ENCODE measurements at regions not wholly inside any gene's neighbourhood (a gene's known extent, or its start where the extent isn't known, plus 50 kb on each side); places are given as distances from the start of the nearest gene placed in this dataset.

GRCh38 chr6:82013561-82014530, 233.7 kb downstream of the IBTK start:
- no peak for DNase-seq

DNA sequence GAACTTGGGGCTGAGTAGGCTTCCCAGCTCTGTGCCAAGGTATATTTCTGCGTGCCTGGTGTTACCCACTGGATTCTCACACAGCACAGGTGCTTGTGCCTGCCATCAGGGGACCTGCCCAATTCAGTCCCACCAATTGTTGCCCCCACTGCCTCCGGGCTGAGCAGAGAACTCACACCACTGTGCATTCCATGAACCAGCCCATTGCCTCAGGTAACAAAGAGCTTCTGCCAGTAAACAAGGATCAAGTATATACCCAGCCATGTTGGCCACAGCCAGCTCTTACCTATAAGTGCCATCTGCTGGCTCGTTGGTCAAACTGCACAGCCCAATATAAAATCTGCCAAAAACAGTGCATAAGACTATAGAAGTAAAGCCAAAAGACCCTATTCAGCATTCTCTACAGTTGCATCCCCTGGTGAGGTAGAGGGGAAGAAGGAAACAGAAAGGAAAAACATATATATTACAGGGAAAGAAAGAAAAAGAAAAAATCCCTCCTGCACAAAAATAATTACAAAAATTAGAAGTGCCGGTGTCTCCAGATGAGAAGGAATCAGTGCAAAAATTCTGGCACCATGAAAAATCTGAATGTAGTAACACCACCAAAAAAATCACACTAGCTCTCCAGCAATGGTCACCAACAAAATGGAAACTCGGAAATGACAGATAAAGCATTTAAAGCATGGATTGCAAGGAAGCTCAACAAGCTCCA, 241.4 kb downstream of the IBTK start:
- no peak for DNase-seq

GRCh38 chr6:82000551-82000950, 247.0 kb downstream of the IBTK start:
- no peak for DNase-seq

- DNase-seq = no peak
These were observed 247.3 kb upstream of the TENT5A start for GRCh38 chr6:81999826-82000225.

- DNase-seq = no peak
These were observed 246.8 kb upstream of the TENT5A start for GRCh38 chr6:81999270-81999669.

GRCh38 chr6:81998432-81998831, 246.0 kb upstream of the TENT5A start:
- DNase-seq = no peak

DNA sequence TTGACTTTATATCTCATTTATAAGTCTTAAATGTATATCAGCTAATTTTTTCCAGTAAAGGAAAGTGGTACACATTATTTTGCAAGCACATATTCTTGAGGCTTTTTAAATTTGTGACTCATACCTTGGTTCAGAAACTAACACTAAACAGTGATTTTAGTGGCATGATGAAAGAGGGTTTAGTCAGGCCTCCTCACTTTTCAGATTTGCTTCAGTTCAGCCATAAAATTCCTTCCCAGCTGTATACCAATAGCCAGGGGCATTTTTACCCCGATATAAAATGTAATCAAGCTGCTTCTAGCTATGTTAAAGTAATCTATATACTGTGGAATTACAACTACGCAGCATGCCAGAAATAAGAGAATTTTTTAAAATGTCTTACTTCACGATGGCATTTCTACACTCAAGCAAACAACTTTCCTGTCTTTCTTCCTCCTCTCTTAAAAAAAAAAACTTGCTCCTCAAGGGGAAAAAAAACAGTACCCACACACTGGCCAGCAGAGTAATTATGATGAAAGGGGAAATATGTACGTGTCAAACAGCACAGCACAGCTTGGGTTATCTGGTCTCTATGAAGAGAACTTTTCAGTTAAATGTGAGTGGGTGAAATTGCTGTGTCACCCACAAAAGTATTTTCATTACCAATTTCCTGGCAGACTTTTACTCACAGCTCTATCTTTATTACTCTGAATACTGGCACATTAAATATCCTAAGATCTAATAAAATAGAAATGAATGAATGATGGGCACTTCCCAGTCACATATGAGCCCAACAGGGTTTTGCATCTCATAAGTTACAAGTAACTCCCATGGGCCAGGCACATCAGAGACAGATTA, 244.8 kb upstream of the TENT5A start:
- DNase-seq = no peak

DNA sequence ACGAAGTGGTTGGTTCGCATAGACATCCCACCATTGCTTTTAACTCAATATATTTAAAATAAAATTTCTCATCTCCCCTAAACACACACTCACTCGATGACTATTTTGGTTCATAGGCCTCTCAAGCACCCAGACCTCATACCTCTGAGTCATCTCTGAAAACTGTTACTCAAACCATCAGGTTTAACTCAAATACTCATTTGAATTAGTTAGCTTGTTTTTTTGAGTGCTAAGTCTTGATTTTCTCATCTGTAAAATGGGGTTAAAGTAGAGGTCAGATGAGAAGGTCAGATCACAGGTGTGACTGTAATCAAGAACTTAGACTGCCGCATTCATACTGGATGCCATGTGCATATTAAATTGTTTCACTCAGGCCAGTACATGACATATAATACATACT, 243.9 kb upstream of the TENT5A start:
- no peak for DNase-seq

DNA sequence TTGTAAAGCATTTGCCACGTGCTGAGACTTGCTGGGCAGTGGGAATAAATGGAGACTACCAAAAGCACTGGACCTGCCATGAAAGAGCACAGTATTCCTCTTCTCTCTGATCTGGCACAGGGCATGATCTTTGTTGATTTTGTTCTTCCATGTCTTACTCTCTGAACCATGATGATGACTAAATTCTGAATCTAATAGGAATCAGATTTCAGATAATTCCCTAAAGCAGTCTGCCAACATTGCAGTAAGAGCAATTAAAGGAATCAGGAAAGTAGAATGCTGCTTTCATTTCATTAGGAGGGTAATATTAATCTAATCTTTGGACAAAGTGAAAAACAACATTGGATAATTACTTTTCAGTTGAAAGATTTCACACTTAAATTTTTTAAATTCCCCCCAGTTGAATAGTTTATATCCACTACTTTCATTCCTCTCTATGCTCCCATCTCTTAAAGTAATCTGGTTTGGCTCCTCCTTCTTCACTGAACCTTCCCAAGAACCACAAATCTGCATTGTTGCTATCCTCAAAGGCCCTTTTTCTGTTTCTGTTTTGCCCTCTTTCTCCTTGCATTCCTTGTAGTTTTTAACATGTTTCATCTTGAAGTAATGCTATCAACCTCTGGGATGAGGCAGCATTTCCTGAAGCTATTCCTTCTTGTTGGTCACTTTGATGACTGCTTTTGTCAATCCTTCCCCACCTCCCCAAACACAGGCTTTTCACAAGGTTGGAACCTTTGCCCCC, 243.2 kb upstream of the TENT5A start:
- DNase-seq = no peak

GRCh38 chr6:81988871-81989270, 236.4 kb upstream of the TENT5A start:
- no peak for DNase-seq

- no peak for DNase-seq
These were observed 236.0 kb upstream of the TENT5A start for GRCh38 chr6:81988446-81988845.

DNA sequence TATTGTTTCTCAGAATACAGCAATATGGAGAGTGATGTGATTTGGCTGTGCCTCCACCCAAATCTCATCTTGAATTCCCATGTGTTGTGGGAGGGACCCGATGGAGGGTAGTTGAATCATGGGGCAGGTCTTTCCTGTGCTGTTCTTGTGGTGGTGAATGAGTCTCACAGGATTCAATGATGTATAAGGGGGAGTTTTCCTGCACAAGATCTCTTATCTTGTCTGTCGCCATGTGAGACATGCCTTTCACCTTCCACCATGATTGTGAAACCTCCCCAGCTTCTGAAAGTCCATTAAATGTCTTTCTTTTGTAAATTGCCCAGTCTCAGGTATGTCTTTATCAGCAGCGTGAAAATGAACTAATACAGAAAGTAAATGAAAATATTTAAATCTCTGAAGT, 234.8 kb upstream of the TENT5A start:
- DNase-seq = no peak

GRCh38 chr6:81985191-81985590, 232.7 kb upstream of the TENT5A start:
- DNase-seq = no peak

DNA sequence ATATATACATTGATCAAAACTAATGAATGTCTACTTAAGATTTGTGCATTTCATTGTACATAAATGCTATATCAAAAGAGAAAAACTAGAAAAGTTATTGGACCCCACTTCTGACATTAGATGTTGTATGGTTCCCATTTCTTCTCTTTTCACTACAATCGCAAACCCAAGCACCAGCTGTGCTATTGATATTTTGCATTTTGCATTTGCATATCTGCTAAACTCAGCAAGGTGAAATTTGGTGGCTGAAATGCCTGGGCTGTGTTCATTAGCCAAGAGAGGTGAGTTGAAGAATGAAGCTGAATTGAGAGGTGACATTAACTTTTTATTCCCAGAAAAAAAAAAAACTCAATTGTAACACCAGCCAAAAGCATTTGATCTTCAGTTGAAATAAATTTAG, 232.1 kb upstream of the TENT5A start:
- no peak for DNase-seq

DNA sequence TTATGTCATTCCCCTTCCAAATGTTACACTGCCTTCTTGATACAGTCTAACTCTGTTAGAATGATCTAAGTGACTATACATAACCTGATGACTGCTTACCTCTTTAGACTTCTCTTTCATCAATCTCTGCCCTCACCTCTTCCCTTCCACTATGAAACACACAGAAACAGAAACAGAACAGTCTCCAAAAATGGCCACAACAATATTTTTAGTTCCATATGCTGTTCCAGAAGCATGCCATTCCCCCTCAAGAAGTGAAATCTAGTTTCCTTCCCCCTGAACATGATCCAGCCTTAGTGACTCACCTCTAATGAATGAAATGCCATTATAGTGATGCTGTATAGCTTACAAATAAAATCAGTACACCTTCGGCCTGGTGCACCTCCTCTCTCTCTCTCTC, 229.3 kb upstream of the TENT5A start:
- no peak for DNase-seq

- no peak for DNase-seq
These were observed 227.3 kb upstream of the TENT5A start for GRCh38 chr6:81979767-81980166.

DNA sequence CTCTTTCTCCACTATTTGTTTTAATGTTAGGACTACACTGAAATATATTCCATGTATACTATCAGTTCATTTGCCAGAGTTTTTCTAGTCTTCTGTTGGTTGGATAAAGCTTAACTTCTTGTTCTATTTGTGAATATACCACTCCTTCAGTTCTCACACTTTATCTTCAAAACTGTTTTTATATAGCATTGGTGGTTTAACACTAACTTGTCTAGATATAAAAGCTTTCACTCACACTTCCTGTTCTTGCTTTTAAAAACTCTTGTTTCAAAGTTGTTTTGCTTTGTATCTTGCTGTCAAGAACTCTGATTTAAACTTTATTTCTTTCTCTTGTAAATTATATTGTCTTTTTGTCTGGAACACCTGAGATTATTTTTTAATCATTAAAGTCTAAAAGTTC, 226.8 kb upstream of the TENT5A start:
- no peak for DNase-seq

DNA sequence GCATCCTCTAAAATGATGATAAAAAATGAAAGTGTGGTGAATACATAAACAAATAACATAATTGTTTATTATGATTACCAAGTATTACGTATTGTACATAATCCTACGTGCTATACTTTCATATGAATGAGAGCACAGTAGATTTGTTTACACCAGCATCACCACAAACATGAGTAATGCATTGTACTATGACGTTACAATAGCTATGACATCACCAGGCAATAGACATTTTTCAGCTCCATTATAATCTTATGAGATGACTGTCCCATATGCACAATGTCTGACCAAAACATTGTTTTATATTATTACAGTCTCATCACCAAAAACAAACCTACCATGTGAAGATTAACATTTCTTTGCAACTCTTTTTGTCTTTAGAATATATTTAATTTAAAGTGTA, 225.7 kb upstream of the TENT5A start:
- DNase-seq = no peak

- no peak for DNase-seq
These were observed 225.0 kb upstream of the TENT5A start for GRCh38 chr6:81977486-81977885.

GRCh38 chr6:81969814-81970213, 217.3 kb upstream of the TENT5A start:
- no peak for DNase-seq

DNA sequence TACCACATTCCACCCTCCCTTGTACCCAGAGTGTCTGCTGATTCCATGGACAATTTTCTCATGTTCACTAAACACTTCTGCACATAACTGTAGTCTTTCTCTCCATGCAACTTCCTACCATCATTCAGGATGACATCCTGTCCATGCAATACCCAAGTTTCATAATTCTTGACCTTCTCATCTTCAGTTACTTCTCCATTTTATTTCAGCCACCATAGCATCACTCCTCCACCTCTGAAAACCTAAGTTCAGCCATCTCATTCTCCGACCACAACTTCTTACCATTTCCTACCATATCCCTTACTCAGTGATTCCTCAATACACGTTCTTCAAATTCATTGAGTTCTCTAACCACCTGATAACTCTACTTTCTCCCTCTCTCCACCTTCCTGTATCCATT, 216.5 kb upstream of the TENT5A start:
- no peak for DNase-seq

- DNase-seq = no peak
These were observed 214.5 kb upstream of the TENT5A start for GRCh38 chr6:81966968-81967367.

GRCh38 chr6:81962198-81962597, 209.7 kb upstream of the TENT5A start:
- DNase-seq = no peak

Data from NCI-H1930 (cell line).